RWPE1 (cell line): ENCODE measurements at regions not wholly inside any gene's neighbourhood (a gene's known extent, or its start where the extent isn't known, plus 50 kb on each side); places are given as distances from the start of the nearest gene placed in this dataset.

Experiments used
- CTCF ChIA-PET: fragments of 350-600 bp; sonication (Branson Sonifier 250); formaldehyde crosslinking; extraction: SDS; loops from one replicate; lab custom pipeline; 2021; lab: Yijun Ruan, JAX
- POLR2A ChIA-PET: fragments of 400-600 bp; formaldehyde crosslinking; extraction: SDS; loops from one replicate; lab custom pipeline; 2020; ENCODE audit warnings: antibody characterized with exemption; ENCODE audit not compliant: low non-redundant PET; lab: Yijun Ruan, JAX
- DNase-seq: peaks from one replicate; pipeline ENCODE4 v3.0.0; 2012; ENCODE audit warnings: low spot score
- H3K27ac ChIP-seq: fragments of 450-650 bp; 2 replicates; pipeline ENCODE4 v1.5.1; 2017
- CTCF ChIP-seq: fragments of 450-650 bp; conservative IDR thresholded peaks from 2 replicates; pipeline ENCODE4 v1.5.1; 2017; ENCODE audit warnings: low read depth, mild to moderate bottlenecking

GRCh38 chr1:228828151-228828550 lies 92.9 kb downstream of the RHOU start:
- no peak for TF ChIP-seq CTCF
- no peak for DNase-seq
- H3K27ac ChIP-seq, result no peak overlapping the region
- ChIA-PET POLR2A (no interaction called here), CTCF (no interaction called here)

- POLR2A ChIA-PET, result no interaction called here
- CTCF ChIA-PET, result interaction anchor here (0.6 kb wide), 2 partner anchors 23 to 94 kb away, joined by 3 to 6 read pairs; no protein-coding TSS in a partner anchor
- TF ChIP-seq CTCF, result no peak
- peak overlapping the region; percentile 66 for H3K27ac ChIP-seq
- DNase-seq, result no peak
These were observed 95.1 kb downstream of the RHOU start for GRCh38 chr1:228830185-228830953.

GRCh38 chr1:228830954-228831481 lies 95.7 kb downstream of the RHOU start:
- POLR2A ChIA-PET, result no interaction called here
- peak; percentile 85 for DNase-seq

GRCh38 chr1:228833911-228834688 lies 98.8 kb downstream of the RHOU start:
- no peak for DNase-seq
- H3K27ac ChIP-seq, result no peak overlapping the region
- ChIA-PET CTCF (interaction anchor here (0.7 kb wide), 1 partner anchor 28 kb away, joined by 3 read pairs; no protein-coding TSS in a partner anchor), POLR2A (no interaction called here)
- TF ChIP-seq CTCF, result no peak

More at GRCh38 chr1:228830954-228831481, 95.7 kb downstream of the RHOU start:
- CTCF ChIA-PET, result interaction anchor here (0.6 kb wide), 2 partner anchors 22 to 95 kb away, joined by 3 to 6 read pairs; no protein-coding TSS in a partner anchor
- TF ChIP-seq CTCF, result no peak
- peak overlapping the region; percentile 66 for H3K27ac ChIP-seq

GRCh38 chr1:228835456-228835855 lies 100.2 kb downstream of the RHOU start:
- no peak for DNase-seq
- TF ChIP-seq CTCF, result no peak
- POLR2A ChIA-PET, result no interaction called here
- CTCF ChIA-PET, result no interaction called here
- no peak overlapping the region for H3K27ac ChIP-seq

- ChIA-PET POLR2A (interaction anchor here (0.6 kb wide), 1 partner anchor 13 kb away, joined by 4 read pairs; no protein-coding TSS in a partner anchor), CTCF (no interaction called here)
- no peak overlapping the region for H3K27ac ChIP-seq
- TF ChIP-seq CTCF, result no peak
- DNase-seq, result no peak
These were observed 100.6 kb downstream of the RHOU start for GRCh38 chr1:228835911-228836310.
